ENCODE measurements at regions not wholly inside any gene's neighbourhood (a gene's known extent, or its start where the extent isn't known, plus 50 kb on each side); places are given as distances from the start of the nearest gene placed in this dataset.
"Not testable (repeated sequence)": the region's sequence is repeated elsewhere in the genome, so short reads cannot be mapped to it uniquely, and the experiment has no call there.

- H3K27me3 ChIP-seq (ENCODE audit: control insufficient read depth, insufficient read depth, low read length) = peaks cover 2% of the 10 kb centered on the region
- peaks cover 4% of the 10 kb centered on the region; the same call in 1 of the 2 replicates for H3K9me3 ChIP-seq (ENCODE audit: control insufficient read depth, insufficient read depth, low read length)
- H3K27ac ChIP-seq (ENCODE audit: low read depth, low read length) = no peak overlapping the region
- CTCF ChIA-PET = no interaction called here
- POLR2A ChIA-PET = no interaction called here
- TF ChIP-seq CTCF (IDR thresholded peaks at IDR 0.05; ENCODE audit: low read depth, low read length) = no peak
- DNase-seq (ENCODE audit: low read depth, low spot score) = no peak
- no peak overlapping the region for H3K4me3 ChIP-seq (ENCODE audit: low read depth, low read length)
These were observed 63.5 kb upstream of the EN2 start for GRCh38 chr7:155394413-155394812.

- Histone ChIP-seq H3K27ac (ENCODE audit: low read depth, low read length) (no peak overlapping the region), H3K27me3 (ENCODE audit: control insufficient read depth, insufficient read depth, low read length) (no peaks in the 10 kb centered on the region), H3K9me3 (ENCODE audit: control insufficient read depth, insufficient read depth, low read length) (peaks cover 4% of the 10 kb centered on the region; the same call in 1 of the 2 replicates), H3K4me3 (ENCODE audit: low read depth, low read length) (no peak overlapping the region)
- no peak for TF ChIP-seq CTCF (IDR thresholded peaks at IDR 0.05; ENCODE audit: low read depth, low read length)
- POLR2A ChIA-PET = no interaction called here
- CTCF ChIA-PET = no interaction called here
- DNase-seq (ENCODE audit: low read depth, low spot score) = no peak
These were observed 62.6 kb upstream of the EN2 start for GRCh38 chr7:155395176-155395797.

- DNase-seq (ENCODE audit: low read depth, low spot score) = no peak
- Histone ChIP-seq H3K4me3 (ENCODE audit: low read depth, low read length) (no peak overlapping the region), H3K27me3 (ENCODE audit: control insufficient read depth, insufficient read depth, low read length) (no peaks in the 10 kb centered on the region), H3K9me3 (ENCODE audit: control insufficient read depth, insufficient read depth, low read length) (0 out of 2 replicates have a peak, but pooled peaks cover 4% of the 10 kb centered on the region), H3K27ac (ENCODE audit: low read depth, low read length) (no peak overlapping the region)
- TF ChIP-seq CTCF (IDR thresholded peaks at IDR 0.05; ENCODE audit: low read depth, low read length) = no peak
- ChIA-PET POLR2A (no interaction called here), CTCF (no interaction called here)
These were observed 61.3 kb upstream of the EN2 start for GRCh38 chr7:155396661-155397060.

GRCh38 chr7:155397758-155398714, 59.9 kb upstream of the EN2 start:
- POLR2A ChIA-PET; H3K27me3 ChIP-seq (ENCODE audit: control insufficient read depth, insufficient read depth, low read length); CTCF ChIA-PET: not testable (repeated sequence)

GRCh38 chr7:155398944-155399343, 59.0 kb upstream of the EN2 start:
- CTCF ChIA-PET = no interaction called here
- no peak for DNase-seq (ENCODE audit: low read depth, low spot score)
- Histone ChIP-seq H3K9me3 (ENCODE audit: control insufficient read depth, insufficient read depth, low read length) (0 out of 2 replicates have a peak, but pooled peaks cover 4% of the 10 kb centered on the region), H3K4me3 (ENCODE audit: low read depth, low read length) (no peak overlapping the region), H3K27ac (ENCODE audit: low read depth, low read length) (no peak overlapping the region), H3K27me3 (ENCODE audit: control insufficient read depth, insufficient read depth, low read length) (no peaks in the 10 kb centered on the region)
- POLR2A ChIA-PET = no interaction called here
- no peak for TF ChIP-seq CTCF (IDR thresholded peaks at IDR 0.05; ENCODE audit: low read depth, low read length)

More at GRCh38 chr7:155397758-155398714, 59.9 kb upstream of the EN2 start:
- not testable (repeated sequence) for DNase-seq (ENCODE audit: low read depth, low spot score); H3K27ac ChIP-seq (ENCODE audit: low read depth, low read length); H3K9me3 ChIP-seq (ENCODE audit: control insufficient read depth, insufficient read depth, low read length); H3K4me3 ChIP-seq (ENCODE audit: low read depth, low read length)
